HG03565 (cell line): ENCODE measurements at regions not wholly inside any gene's neighbourhood (a gene's known extent, or its start where the extent isn't known, plus 50 kb on each side); places are given as distances from the start of the nearest gene placed in this dataset.

Source experiments
- ATAC-seq: cut with Tn5 transposase; IDR thresholded peaks from one replicate; pipeline ENCODE4 v1.9.1; 2021; ENCODE audit warnings: mild to moderate bottlenecking, moderate library complexity; ENCODE audit not compliant: unreplicated experiment

DNA sequence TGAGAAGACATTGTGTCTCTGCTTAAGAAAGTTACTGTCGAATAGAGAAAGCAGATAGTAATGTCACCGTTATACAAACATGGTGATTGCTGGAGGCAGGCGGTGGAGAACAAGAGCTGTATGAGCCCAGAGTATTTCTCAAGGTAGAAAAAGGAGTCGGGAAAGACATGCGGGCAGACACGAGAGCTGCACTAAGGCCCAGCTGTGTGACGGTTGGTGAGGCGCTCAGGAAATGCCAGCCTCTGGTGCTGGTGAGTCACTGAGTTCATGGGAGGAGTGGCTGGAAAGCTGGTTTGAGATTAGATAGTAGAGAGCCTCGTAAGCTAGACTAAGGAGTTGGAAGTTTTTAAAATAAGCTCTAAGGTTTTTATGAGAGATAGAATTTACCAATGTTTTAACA, 390.9 kb upstream of the TRIB2 start:
- no peak for ATAC-seq

DNA sequence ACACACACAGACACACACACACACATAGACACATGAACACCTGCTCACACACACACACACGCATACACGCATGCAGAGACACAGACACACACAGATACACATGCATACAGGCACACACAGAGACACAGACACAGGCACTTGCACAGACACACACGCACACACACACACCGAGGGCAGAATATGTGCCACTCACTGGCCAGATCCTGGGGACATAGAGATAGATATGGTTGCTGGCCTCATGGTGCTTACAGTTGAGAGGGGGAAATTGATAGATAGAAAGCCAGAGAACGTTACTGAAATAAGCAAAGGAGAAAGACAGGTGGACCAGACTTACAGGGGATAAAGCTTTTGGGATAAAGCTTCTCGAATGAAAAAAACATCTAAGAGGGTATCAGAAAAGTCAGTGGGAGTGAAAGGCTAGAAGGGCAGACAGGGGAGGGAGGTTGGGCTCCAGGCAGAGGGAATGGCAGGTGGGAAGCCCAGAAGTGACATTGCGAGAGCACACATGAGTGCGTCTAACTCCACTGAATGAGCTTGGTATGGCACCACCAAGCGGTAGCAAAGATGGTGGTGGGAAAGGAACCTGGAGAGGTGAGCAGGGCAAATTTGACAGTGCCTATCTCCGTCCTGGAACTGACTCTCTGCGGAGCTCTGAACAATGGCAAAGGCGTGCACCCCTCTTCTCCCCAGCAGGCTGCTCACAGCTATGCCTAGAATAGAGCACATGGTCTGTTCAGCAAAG, 390.1 kb upstream of the TRIB2 start:
- ATAC-seq: no peak

DNA sequence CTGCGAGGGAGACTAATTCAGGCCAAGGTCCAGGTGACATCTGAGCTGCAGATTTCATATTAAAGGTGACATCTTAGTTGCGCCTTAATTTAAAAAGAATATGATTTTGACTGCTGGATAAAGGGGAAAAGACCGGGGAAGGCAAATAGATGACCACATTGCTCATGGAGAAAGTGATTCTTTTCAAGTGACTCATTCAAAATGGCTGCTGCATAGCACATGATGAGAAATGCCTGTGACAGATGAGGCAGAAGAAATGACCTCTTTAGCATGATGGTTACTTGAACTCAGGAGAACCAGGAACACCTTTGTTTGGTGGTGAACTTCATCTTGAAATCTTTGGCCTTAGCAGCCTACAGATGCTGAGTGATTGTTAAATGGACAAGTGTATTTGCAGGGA, 385.8 kb upstream of the TRIB2 start:
- ATAC-seq: no peak

DNA sequence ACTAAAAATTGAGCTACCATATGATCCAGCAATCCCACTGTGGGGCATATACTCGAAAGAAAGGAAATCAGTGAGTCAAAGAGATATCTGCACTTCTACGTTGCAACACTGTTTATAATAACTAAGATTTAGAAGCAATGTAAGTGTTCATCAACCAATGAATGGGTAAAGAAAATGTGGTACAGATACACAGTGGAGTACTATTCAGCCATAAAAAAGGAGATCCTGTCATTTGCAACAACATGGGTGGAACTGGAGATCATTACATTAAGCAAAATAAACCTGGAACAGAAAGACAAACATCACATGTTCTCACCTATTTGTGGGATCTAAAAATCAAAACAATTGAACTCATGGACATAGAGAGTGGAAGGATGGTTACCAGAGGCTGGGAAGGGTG, 385.0 kb upstream of the TRIB2 start:
- no peak for ATAC-seq

DNA sequence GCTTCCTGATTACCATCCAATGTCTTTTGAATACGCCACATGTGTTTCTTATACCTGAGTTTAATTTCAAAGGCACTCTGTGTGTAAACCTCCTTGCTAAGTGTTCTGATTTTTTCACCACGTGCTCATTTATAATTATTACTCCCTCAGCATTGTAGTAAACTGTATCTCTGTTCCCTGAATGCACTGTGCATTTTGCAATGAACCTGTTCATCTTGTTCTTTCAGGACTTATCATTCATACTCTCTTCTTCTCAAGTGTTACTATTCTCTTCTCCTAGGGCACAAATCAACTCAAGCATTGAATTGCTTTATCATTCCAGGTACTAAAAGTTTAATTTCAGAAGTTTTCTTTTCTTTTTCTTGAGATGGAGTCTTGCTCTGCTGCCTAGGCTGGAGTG, 383.4 kb upstream of the TRIB2 start:
- ATAC-seq: no peak

DNA sequence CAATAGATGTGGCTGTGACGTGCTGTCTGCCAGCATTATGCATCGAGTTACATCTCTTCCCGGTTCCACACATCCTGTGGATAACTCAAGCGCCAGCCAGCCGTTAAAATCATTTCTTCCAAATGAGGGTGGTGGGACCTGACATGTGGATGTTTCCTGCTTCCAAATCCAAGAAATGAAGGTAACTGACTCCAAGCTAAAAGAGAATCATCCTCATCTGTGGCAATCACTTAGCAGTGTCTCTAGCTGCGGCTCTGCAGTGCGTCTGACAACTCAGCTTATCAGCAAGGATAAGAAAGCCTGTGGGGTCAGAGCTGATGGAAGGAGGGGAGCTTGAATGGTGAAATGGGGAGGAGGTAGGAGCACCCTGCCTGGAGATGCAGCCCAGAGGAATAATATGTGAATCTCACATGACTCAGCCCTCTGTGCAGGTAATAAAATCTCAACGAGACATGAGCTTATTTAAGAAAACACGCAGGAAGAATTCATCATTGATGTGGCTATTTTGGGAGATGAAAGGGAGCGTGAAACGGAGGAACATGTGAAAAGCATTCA, 382.2 kb upstream of the TRIB2 start:
- no peak for ATAC-seq

DNA sequence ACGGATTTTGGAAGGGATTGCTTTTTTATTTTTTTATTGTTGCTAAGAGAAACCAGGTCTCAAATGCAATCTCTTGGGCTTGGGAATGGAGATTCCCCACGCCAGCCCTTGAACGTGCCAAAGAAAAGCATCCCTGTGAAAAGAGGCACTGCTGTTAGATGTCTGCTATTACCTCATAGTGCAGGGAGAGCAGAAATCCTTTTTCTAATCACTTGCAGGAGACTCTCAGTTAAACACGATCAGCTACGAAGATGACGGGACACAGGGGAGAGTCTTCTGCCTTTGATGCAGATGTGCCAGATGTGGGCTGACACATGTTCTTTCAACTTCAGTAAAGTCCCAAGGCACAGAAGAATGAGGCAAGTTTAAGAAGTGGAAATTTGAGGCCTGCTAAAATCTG, 381.6 kb upstream of the TRIB2 start:
- no peak for ATAC-seq

DNA sequence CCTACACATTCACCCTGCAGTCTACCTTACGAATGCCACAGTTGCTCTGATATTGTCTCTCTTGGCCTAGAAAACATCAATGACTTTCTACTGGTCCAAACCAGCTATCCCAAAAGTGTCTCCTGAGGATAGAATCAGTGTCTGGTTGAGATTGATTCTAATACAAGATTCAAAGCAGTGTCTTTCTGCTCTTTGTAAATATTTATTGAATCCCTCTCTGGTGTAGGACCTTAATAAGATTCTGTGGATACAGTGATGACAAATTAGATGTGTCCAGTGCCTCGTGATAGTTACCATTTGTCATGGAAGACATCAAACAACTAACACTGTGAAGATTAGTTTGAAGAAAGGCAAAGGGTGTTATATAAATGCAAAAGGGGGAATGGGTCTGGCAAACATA, 380.7 kb upstream of the TRIB2 start:
- no peak for ATAC-seq

DNA sequence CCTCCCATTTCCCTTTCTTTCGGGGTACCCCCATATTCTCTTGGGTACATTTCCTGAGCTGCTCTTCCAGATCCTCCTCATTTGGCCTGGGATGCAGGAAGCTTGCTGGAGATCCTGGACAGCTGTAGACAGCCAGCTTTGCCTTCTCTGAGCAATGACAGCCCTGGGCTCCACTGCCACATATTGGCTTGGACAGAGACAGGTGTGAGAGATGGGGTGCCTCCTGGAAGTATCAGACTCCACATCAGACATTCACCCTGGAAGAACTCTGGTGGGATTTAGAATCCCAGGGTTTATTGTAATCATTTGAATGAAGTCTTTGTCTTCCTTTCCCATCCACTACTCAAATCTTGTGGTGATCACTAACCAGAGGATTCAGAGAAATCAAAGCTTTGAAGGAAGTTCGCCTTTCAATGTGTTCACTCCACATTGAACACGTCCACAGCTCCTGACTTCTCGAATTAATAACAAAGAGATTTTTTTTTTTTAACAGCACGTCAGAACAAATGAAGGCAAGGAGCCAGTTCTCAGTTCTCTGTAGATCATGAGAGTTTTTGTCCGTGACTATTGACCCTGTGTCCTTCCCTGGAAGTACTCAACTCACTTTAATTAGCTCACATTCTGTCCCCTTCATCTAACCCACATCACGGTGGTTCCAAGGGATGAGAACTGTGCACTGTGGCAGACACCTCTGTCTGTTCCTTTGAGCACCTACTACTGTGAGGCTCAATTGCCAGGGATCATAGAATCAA, 377.6 kb upstream of the TRIB2 start:
- ATAC-seq: no peak

DNA sequence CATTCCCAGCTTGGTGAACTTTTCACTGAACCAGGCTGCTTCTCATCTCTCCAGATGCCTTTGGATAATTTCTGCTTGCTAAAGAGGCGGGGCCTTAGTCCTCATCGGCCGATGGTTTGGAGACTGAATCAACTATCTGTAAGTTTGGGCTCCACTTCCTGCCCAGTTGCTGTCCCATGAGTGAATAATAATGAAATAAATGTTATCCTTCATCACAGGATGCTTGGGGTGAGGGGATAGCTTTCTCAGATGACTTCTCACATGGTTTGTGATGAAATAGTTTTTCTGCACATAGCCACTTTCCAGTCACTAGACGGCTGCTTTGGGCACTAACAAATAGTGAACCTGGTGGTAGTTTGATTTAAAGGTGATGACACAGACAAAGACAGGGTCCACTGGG, 376.6 kb upstream of the TRIB2 start:
- no peak for ATAC-seq

DNA sequence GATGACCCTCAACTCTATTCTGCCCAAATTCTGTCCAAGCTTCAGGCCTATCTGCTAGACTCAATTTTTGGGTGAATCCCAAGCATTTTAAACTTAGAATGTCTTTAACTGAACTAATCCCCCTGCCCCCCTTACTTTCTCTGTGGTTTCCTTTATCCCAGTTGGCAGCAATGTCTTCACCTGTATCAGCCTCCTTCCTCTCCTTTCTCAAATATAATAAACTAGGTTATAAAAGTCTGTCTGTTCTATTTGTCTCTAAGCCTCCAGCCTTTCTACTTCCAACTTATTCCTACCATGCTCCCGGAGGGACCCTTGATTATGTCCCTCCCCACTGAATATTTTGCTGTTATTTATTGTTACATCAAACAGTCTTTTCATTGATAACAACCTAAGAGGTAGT, 375.5 kb upstream of the TRIB2 start:
- no peak for ATAC-seq

DNA sequence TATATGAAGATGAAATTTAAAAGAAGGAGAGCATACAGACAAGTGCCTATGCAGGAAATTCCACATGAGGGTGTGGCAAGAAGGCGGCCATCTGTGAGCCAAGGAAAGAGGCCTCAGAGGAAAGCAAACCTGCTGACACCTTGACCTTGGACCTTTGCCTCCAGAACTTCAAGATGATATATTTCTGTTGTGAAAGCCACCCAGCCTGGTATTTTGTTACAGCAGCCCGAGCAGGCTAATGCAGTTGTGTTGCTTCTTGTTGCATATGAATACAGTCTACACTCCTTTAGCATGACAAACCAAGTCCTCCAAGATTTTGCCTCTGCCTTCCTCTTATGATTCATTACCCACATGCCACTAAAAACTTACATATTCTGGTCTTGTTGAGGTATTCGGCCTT, 374.8 kb upstream of the TRIB2 start:
- no peak for ATAC-seq

DNA sequence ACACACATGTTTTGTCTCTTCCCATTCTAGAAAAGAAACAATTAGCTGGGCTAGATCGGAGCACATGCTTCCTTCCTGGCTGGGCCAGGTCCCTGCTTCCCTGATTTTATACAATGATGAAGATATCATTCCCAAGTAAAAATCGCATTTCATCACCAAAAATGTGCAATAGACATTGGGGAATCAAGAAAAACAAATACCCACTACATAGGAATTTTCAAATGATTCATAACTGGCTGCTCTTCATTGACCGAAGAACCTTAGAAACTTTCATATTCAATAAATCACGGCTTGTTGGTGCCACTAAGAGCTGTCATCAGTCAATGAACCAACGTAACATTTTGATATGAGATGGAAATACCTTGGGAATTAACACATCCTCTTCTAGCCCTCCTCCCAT, 373.6 kb upstream of the TRIB2 start:
- ATAC-seq: no peak

DNA sequence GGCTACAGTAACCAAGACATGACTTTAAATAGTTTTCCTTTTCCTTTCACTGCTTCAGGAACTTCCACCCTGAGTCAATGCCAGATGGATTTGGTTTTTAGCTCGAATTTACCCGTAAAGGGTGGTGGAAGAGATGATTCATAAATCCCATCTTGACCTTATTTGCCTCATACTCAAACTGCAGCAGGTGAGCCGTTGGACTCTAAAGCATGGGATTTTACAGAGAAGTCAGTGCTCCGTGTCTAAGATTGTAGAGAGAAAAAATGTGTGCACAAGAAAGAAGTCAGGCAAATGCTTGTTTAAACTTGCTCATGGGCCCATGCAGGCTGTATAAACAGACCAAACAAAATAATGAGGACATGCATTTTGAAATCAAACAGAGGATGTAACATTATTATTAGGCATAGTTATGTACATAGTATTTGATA, 369.7 kb upstream of the TRIB2 start:
- no peak for ATAC-seq

DNA sequence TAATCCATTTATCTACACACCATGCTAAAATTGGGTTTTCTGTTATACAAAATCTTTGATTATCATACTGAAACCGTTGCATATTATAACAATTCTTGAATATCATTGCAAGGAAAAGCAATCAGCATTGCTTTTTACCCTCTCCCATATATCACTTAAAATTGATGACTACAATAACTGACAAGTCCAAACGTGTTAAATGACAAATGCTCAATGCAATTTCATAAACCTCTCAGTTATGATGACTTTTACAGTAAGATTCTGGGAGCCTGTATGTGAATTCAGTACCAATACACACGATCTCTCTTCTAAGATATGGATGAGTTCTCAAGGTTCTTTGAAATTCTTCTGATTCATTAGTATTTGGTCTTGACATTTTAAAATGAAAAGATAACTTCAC, 368.5 kb upstream of the TRIB2 start:
- no peak for ATAC-seq

DNA sequence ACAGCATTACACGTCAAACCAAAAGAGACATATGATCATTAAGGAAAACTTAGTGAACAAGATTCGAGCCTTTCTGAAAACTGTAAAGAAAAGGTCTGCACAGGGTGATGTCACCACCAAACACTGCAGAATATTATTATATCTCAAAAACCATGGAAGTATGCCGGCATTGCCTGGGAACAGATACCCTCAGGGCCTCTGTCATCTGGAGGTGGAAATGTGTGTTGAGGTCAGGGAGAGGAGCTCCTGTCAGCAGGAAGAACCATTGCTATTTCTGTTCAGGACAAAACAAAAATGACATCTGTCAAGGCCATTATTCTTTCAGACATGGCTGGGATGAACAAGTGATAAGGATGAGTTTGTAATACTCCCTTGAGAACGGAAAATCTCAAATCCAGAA, 365.9 kb upstream of the TRIB2 start:
- ATAC-seq: no peak

DNA sequence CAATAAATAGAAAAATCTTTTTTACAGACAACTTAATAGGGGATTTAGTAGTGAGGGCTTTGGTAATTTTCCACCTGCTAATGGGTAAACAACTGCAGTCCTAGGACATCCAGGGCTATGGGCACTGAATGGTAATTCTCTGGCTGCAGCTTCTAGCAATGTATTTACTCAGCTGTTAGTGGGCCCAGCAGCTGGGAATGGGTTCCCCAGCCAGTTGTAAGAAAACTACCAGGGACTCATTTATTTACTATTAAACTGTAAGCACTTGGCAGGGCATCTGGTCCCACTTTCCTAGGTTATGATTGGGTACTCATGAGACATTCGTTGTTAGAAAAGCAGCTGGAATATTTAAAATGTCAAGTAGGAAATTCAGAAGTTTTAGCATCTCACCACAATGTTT, 363.8 kb upstream of the TRIB2 start:
- ATAC-seq: no peak

DNA sequence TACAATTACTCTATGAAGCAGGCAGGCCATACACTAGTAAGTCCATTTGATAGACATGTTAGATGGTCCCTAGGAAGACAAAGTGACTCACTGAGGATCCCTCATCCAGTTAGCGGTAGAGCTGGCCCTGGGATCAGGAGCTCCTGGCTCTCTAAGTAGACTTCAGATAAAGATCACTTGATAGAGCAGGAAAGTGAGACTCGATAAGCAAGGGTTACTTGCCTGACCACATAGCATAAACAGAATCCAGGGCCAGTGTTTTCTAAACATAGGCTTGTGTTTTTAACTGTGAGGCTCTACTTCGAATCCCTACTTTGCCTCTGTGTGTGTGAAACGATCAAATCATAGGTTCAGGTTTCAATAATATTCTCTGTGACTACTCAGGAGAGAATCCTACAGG, 355.2 kb upstream of the TRIB2 start:
- no peak for ATAC-seq

DNA sequence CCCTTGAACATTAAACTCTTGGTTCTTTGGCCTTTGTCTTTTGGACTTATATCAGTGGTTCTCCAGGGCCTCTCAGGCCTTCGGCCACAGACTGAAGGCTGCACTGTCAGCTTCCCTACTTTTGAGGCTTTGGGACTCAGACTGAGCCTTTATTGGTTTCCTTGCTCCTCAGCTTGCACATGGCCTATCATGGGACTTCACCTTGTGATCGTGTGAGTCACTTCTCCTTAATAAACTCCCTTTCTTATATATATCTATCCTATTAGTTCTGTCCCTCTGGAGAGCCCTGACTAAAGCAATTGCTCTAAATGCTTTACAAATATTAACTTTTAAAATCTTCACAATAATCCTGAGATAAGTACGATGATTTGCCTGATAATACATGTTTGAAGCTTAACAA, 353.6 kb upstream of the TRIB2 start:
- no peak for ATAC-seq

DNA sequence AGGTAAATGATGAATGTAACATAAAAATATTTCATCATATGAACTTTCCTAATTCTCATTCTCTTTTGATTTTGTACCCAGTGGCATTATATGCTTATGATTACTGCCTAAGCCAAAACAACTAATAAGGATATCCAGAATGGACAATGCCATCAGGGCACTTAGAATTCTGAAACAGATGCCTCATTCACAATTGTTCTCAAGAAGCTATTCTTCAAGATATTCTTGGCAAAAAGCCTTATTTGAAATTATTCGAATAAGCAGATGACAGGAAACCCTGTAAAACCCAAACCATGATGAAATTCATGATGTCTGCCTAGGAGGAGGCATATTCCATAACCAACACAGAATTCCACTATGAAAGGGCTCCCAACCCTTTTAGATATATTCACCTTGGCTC, 353.2 kb upstream of the TRIB2 start:
- ATAC-seq: no peak

DNA sequence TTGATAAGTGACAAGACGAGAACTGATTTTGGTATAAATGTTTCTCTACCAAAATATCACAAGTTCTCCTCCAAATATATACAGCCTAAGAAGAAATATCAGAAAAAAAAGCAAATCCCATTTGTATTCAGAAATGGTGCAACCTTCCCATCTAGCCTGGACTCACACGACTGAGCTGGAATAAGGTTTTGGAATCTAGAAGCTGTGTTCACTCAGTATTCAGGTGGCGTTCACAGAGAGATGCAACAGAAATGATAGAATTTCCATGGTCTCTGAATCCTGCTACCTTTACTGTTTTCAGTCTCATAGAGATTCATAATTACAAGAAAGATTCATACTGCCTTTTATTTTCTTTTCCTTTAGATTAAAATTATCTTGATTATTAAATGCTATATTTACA, 347.2 kb upstream of the TRIB2 start:
- ATAC-seq: no peak

DNA sequence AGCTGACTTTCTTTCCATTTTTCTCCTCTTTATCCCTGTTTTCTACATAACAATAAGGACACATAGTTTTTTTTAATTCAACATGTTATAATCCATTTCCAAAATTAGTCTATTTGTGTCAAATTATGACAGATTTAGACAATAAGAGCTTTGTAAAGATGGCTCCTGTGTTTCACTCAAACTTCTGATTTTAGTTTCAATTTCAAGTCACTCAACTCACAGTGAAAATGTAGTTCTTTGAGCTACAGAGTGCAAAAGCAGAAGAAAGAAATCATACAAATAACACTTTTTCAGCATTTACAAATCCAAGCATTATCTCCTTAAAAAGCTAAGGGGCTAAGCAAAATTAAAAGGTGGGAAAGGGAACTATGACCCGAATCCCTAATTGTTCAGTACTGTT, 340.7 kb upstream of the TRIB2 start:
- no peak for ATAC-seq
